Activated T-helper 2 cell treated with anti-CD3 and anti-CD28 coated beads, Interferon-gamma antibody, Interleukin-2, Interleukin-4, amounts not matched to agents 10 μg/mL and 5 μg/mL and 100 μg/mL, durations not matched to agents 14 hours and 24 hours and 36 hours (primary cell): ENCODE measurements at regions not wholly inside any gene's neighbourhood (a gene's known extent, or its start where the extent isn't known, plus 50 kb on each side); places are given as distances from the start of the nearest gene placed in this dataset.
"Not testable (repeated sequence)": the region's sequence is repeated elsewhere in the genome, so short reads cannot be mapped to it uniquely, and the experiment has no call there.

ENCODE experiments used
- DNase-seq: peaks from one replicate; pipeline ENCODE4 v3.0.0; 2021; ENCODE audit warnings: low spot score
- H3K27ac Mint-ChIP-seq: one replicate; pipeline ENCODE4 v1.8.0; 2021; ENCODE audit warnings: mixed read lengths
- H3K27me3 Mint-ChIP-seq: one replicate; pipeline ENCODE4 v1.8.0; 2021; ENCODE audit warnings: low read depth, mixed read lengths
- H3K36me3 Mint-ChIP-seq: one replicate; pipeline ENCODE4 v1.8.0; 2021; ENCODE audit warnings: low read depth, mixed read lengths
- H3K4me1 Mint-ChIP-seq: one replicate; pipeline ENCODE4 v1.8.0; 2021; ENCODE audit warnings: low read depth, mixed read lengths
- H3K4me3 Mint-ChIP-seq: one replicate; pipeline ENCODE4 v1.8.0; 2021; ENCODE audit warnings: low read depth, mild to moderate bottlenecking, moderate library complexity, mixed read lengths
- H3K9me3 Mint-ChIP-seq: one replicate; pipeline ENCODE4 v1.8.0; 2021; ENCODE audit warnings: mixed read lengths
- intact Hi-C: fragments of 100-400 bp; cut with micrococcal nuclease; formaldehyde crosslinking; loops from one replicate; pipeline ENCODE4 v1.15.1; 2023

DNA sequence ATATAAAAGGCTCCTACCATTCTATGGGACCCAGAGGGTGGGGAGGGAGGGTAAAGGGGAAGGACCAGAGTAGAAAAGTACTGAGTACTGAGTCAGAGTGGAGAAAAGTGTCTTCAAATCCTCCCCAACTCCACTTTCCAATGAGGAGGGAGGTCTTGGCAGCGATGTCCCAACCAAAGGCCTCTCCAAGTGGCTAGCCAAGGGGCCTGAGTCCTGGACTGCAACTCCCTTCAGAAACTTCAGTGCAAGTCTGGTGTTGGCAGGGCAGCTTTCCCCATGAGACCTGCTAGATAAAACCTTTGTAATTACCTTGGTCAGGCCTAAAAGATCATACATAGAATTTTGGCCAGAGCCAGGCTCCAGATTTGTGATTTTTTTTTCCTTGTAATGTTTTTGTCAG, 111.3 kb upstream of the TNPO1 start:
- H3K36me3 Mint-ChIP-seq = no peaks in the 10 kb centered on the region
- no peaks in the 10 kb centered on the region for H3K4me1 Mint-ChIP-seq
- no peak for DNase-seq
- no peak overlapping the region for H3K4me3 Mint-ChIP-seq
- intact Hi-C loops = no loop called here
- H3K27me3 Mint-ChIP-seq = no peaks in the 10 kb centered on the region
- H3K27ac Mint-ChIP-seq = no peak overlapping the region
- H3K9me3 Mint-ChIP-seq = no peaks in the 10 kb centered on the region

DNA sequence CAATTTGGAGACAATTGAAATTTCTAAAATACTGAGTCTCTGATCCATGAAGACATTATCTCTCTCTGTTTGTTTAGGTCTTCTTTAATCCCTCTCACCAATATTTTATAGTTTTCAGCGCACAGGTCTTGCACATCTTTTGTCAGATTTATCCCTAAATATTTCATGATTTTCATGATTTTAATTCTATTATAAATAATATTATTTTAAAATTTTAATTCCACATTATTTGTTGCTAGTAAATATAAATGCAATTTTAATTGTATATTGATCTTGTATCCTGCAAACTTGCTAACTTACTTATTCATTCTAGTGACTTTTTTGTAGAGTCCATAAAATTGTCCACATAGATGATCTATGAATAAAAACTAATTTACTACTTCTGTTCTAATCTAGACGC, 112.6 kb upstream of the TNPO1 start:
- no peaks in the 10 kb centered on the region for H3K36me3 Mint-ChIP-seq
- H3K27me3 Mint-ChIP-seq = no peaks in the 10 kb centered on the region
- no peaks in the 10 kb centered on the region for H3K9me3 Mint-ChIP-seq
- intact Hi-C loops = no loop called here
- no peaks in the 10 kb centered on the region for H3K4me1 Mint-ChIP-seq
- no peak for DNase-seq
- no peak overlapping the region for H3K4me3 Mint-ChIP-seq
- H3K27ac Mint-ChIP-seq = no peak overlapping the region

DNA sequence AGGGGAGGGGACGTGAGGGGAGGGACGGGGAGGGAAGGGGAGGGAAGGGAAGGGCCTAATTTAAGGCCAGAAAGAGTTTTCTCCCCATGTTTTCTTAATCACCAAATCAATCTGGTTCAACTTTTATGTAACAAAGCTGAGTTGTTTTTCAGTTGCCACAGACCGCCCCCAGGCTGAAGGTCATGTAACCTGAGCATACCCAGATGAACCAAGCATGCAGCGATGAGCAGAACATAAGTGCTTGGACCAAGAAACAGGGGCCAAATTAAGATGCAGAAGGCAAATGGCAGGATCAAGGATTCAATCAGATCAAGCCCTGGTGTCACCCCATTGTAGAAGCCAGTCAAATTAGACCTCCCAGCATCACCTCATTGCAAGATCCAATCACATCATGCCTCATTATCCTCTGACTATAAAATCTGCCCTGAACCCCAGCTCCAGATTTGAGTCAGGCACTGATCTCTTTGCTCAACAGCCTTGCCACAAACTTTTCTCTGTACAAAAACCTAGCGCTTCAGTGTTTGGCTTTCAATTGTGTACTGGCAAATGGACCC, 113.5 kb upstream of the TNPO1 start:
- intact Hi-C loops = no loop called here
- no peaks in the 10 kb centered on the region for H3K9me3 Mint-ChIP-seq

GRCh38 chr5:72702105-72702504, 114.4 kb upstream of the TNPO1 start:
- H3K4me3 Mint-ChIP-seq, H3K9me3 Mint-ChIP-seq, DNase-seq, intact Hi-C loops, H3K4me1 Mint-ChIP-seq, H3K36me3 Mint-ChIP-seq, H3K27ac Mint-ChIP-seq, H3K27me3 Mint-ChIP-seq: not testable (repeated sequence)

More for the DNA sequence above, 113.5 kb upstream of the TNPO1 start:
- H3K27me3 Mint-ChIP-seq = no peaks in the 10 kb centered on the region
- H3K36me3 Mint-ChIP-seq = no peaks in the 10 kb centered on the region
- no peak for DNase-seq
- no peak overlapping the region for H3K27ac Mint-ChIP-seq
- no peaks in the 10 kb centered on the region for H3K4me1 Mint-ChIP-seq
- no peak overlapping the region for H3K4me3 Mint-ChIP-seq

- no peak overlapping the region for H3K4me3 Mint-ChIP-seq
- no peaks in the 10 kb centered on the region for H3K9me3 Mint-ChIP-seq
- peaks cover 3% of the 10 kb centered on the region for H3K27me3 Mint-ChIP-seq
- intact Hi-C loops = no loop called here
- no peaks in the 10 kb centered on the region for H3K36me3 Mint-ChIP-seq
- H3K27ac Mint-ChIP-seq = no peak overlapping the region
- H3K4me1 Mint-ChIP-seq = no peaks in the 10 kb centered on the region
- no peak for DNase-seq
These were observed 118.0 kb upstream of the TNPO1 start for GRCh38 chr5:72698481-72698880.

GRCh38 chr5:72697622-72698021, 118.8 kb upstream of the TNPO1 start:
- Mint-ChIP-seq H3K4me1 (no peaks in the 10 kb centered on the region), H3K27me3 (peaks cover 9% of the 10 kb centered on the region), H3K4me3 (no peak overlapping the region), H3K27ac (no peak overlapping the region), H3K9me3 (no peaks in the 10 kb centered on the region), H3K36me3 (no peaks in the 10 kb centered on the region)
- intact Hi-C loops = no loop called here
- no peak for DNase-seq

DNA sequence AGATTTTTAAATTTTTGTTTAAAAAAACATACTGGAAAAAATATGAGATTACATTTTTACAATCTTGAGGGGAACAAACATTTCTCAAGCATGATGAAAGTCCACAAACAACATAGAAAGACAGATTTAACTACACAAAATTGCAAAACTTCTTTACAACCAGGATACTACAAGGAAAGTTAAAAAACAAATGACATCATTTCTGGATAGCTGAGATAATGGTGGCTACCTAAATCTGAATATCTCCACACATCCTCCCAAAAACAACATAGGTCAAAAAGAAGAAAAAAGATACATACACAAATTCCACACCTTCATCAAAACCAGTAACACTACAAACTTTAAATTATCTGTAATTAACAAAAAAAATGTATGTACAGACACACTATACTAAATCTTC, 120.8 kb upstream of the TNPO1 start:
- no peaks in the 10 kb centered on the region for H3K9me3 Mint-ChIP-seq
- no peaks in the 10 kb centered on the region for H3K36me3 Mint-ChIP-seq
- no peaks in the 10 kb centered on the region for H3K4me1 Mint-ChIP-seq
- no peak overlapping the region for H3K27ac Mint-ChIP-seq
- intact Hi-C loops = no loop called here
- DNase-seq = no peak
- H3K4me3 Mint-ChIP-seq = no peak overlapping the region
- peaks cover 16% of the 10 kb centered on the region for H3K27me3 Mint-ChIP-seq

- Mint-ChIP-seq H3K27ac (no peak overlapping the region), H3K9me3 (no peaks in the 10 kb centered on the region), H3K36me3 (no peaks in the 10 kb centered on the region), H3K4me1 (no peaks in the 10 kb centered on the region), H3K27me3 (peaks cover 16% of the 10 kb centered on the region), H3K4me3 (no peak overlapping the region)
- DNase-seq = no peak
- intact Hi-C loops = no loop called here
These were observed 121.6 kb upstream of the TNPO1 start for GRCh38 chr5:72694856-72695255.

GRCh38 chr5:72693546-72694205, 122.8 kb upstream of the TNPO1 start:
- Mint-ChIP-seq H3K4me3 (no peak overlapping the region), H3K36me3 (no peaks in the 10 kb centered on the region), H3K27me3 (peaks cover 16% of the 10 kb centered on the region), H3K9me3 (no peaks in the 10 kb centered on the region), H3K27ac (no peak overlapping the region), H3K4me1 (no peaks in the 10 kb centered on the region)
- intact Hi-C loops = no loop called here
- DNase-seq = no peak

DNA sequence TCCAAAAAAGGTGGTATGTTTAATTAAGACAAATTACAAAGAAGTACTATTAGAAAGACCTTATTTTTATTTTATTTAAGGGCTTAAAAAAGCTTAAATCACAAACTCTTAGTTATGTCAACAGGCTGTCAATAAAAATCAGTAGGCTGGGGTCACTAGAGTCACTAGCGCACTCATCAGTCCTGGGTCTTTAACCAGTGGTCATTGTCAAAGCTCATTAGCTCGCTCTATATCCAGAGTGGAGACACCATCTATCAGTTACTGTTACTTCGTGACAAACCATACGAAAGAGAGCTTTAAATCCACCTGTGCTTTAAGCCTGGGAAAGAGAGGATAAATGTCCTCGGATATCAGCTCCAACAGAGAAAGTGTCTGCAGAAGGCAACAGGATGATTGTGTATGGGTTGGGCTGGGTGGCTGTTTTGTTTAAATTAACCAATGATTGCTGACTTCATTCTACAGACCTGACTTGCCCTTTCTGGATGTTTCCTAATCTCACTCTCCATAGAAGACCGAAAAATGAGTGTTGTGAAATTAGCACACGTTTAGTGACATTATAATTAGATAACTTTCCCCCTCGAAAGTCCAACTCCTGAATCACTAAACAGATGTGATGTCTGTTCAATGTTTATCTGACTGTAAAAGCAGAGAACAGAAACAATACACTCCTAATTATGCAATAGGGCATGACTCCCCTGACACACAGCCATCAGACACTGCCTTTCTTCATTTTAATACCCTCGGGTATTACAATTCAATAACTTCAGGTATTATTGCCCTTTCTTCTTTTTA, 123.6 kb upstream of the TNPO1 start:
- Mint-ChIP-seq H3K36me3 (no peaks in the 10 kb centered on the region), H3K9me3 (no peaks in the 10 kb centered on the region), H3K27ac (no peak overlapping the region), H3K4me1 (no peaks in the 10 kb centered on the region), H3K27me3 (peaks cover 16% of the 10 kb centered on the region), H3K4me3 (no peak overlapping the region)
- DNase-seq = no peak
- intact Hi-C loops = no loop called here

- H3K4me3 Mint-ChIP-seq = no peak overlapping the region
- intact Hi-C loops = no loop called here
- H3K9me3 Mint-ChIP-seq = no peaks in the 10 kb centered on the region
- no peaks in the 10 kb centered on the region for H3K36me3 Mint-ChIP-seq
- no peaks in the 10 kb centered on the region for H3K4me1 Mint-ChIP-seq
- peaks cover 16% of the 10 kb centered on the region for H3K27me3 Mint-ChIP-seq
- no peak overlapping the region for H3K27ac Mint-ChIP-seq
- DNase-seq = no peak
These were observed 124.2 kb upstream of the TNPO1 start for GRCh38 chr5:72692231-72692637.

GRCh38 chr5:72691751-72692150, 124.7 kb upstream of the TNPO1 start:
- no peaks in the 10 kb centered on the region for H3K4me1 Mint-ChIP-seq
- no peaks in the 10 kb centered on the region for H3K36me3 Mint-ChIP-seq
- no peak overlapping the region for H3K4me3 Mint-ChIP-seq
- intact Hi-C loops = no loop called here
- H3K27ac Mint-ChIP-seq = no peak overlapping the region
- no peaks in the 10 kb centered on the region for H3K9me3 Mint-ChIP-seq
- DNase-seq = no peak
- peaks cover 16% of the 10 kb centered on the region for H3K27me3 Mint-ChIP-seq

DNA sequence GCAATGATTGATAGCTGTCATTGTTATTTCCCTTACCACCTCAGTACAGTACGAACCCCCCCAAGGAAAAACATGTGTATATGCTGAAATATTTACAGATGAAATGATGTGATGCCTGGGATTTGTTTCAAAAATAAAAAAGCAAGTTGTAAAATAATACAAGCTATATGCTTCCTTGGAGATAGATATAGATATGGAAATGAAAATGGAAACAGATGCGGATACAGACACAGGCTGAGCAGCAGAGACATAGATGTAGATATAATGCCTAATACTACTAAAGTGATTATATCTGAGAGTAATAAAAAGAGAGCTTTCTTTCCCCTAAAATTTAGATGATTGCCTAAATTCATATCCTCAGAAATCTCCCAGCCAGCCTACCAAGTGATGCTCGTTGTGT, 127.5 kb upstream of the TNPO1 start:
- H3K9me3 Mint-ChIP-seq = no peaks in the 10 kb centered on the region
- intact Hi-C loops = no loop called here
- H3K27ac Mint-ChIP-seq = no peak overlapping the region
- DNase-seq = no peak
- H3K4me1 Mint-ChIP-seq = no peaks in the 10 kb centered on the region
- peaks cover 13% of the 10 kb centered on the region for H3K27me3 Mint-ChIP-seq
- no peak overlapping the region for H3K4me3 Mint-ChIP-seq
- no peaks in the 10 kb centered on the region for H3K36me3 Mint-ChIP-seq
